OCI-LY3 (cell line): ENCODE measurements at regions not wholly inside any gene's neighbourhood (a gene's known extent, or its start where the extent isn't known, plus 50 kb on each side); places are given as distances from the start of the nearest gene placed in this dataset.

Experiments used
- EZH2phosphoT487 ChIP-seq: fragments of 200-600 bp; shearing (Covaris generic); IDR thresholded peaks from 2 replicates; pipeline ENCODE4 v1.6.1; 2018; ENCODE audit warnings: antibody characterized with exemption, mixed run types, low read depth
- TF ChIP-seq, protein P1 (sequence below): fragments of 200-600, 300-600 bp; sonication (generic); IDR thresholded peaks from 2 replicates; pipeline ENCODE4 v1.5.1; 2014; ENCODE audit warnings: antibody characterized with exemption, low read length, low read depth

DNA sequence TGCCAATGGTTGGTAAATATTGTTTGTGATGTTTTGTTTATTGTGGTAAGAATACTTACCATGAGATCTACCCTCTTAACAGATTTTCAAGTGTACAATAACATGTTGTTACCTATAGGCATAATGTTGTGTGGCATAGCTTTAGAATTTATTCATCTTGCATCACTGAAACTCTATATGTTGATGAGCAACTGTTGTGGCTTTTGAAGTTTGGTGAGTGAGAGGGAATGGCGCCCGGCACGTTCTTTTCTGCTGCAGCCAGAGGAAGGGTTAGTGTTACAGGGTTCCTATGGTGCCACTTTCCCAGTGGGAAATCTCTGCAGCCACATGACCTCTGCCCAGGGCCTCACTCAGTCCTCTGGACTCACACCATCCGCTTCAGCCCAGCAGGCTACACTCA lies 342.5 kb upstream of the ADGRL2 start:
- TF ChIP-seq, protein P1, sequence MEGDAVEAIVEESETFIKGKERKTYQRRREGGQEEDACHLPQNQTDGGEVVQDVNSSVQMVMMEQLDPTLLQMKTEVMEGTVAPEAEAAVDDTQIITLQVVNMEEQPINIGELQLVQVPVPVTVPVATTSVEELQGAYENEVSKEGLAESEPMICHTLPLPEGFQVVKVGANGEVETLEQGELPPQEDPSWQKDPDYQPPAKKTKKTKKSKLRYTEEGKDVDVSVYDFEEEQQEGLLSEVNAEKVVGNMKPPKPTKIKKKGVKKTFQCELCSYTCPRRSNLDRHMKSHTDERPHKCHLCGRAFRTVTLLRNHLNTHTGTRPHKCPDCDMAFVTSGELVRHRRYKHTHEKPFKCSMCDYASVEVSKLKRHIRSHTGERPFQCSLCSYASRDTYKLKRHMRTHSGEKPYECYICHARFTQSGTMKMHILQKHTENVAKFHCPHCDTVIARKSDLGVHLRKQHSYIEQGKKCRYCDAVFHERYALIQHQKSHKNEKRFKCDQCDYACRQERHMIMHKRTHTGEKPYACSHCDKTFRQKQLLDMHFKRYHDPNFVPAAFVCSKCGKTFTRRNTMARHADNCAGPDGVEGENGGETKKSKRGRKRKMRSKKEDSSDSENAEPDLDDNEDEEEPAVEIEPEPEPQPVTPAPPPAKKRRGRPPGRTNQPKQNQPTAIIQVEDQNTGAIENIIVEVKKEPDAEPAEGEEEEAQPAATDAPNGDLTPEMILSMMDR = no peak
- TF ChIP-seq EZH2phosphoT487 = no peak
